GM19372 (cell line): ENCODE measurements at regions not wholly inside any gene's neighbourhood (a gene's known extent, or its start where the extent isn't known, plus 50 kb on each side); places are given as distances from the start of the nearest gene placed in this dataset.
"Not testable (repeated sequence)": the region's sequence is repeated elsewhere in the genome, so short reads cannot be mapped to it uniquely, and the experiment has no call there.

Source experiments
- ATAC-seq: cut with Tn5 transposase; IDR thresholded peaks from one replicate; pipeline ENCODE4 v1.9.1; 2021; ENCODE audit warnings: mild to moderate bottlenecking, low read depth, moderate library complexity; ENCODE audit not compliant: unreplicated experiment

- ATAC-seq: no peak
Observed at GRCh38 chr5:89534331-89534730, 651.3 kb upstream of the MEF2C start.

- no peak for ATAC-seq
Observed at GRCh38 chr5:89524785-89525184, 641.8 kb upstream of the MEF2C start.

GRCh38 chr5:89523867-89524266 is 640.9 kb upstream of the MEF2C start:
- ATAC-seq: not testable (repeated sequence)

GRCh38 chr5:89520771-89521170 is 637.8 kb upstream of the MEF2C start:
- ATAC-seq: no peak

GRCh38 chr5:89513299-89514044 is 630.5 kb upstream of the MEF2C start:
- ATAC-seq: no peak

- no peak for ATAC-seq
Observed at GRCh38 chr5:89504051-89504450, 621.1 kb upstream of the MEF2C start.

GRCh38 chr5:89499787-89500186 is 616.8 kb upstream of the MEF2C start:
- ATAC-seq: no peak

- ATAC-seq: no peak
Observed at GRCh38 chr5:89498699-89499098, 615.7 kb upstream of the MEF2C start.

- no peak for ATAC-seq
Observed at GRCh38 chr5:89493414-89493813, 610.4 kb upstream of the MEF2C start.

- no peak for ATAC-seq
Observed at GRCh38 chr5:89484962-89485361, 602.0 kb upstream of the MEF2C start.

GRCh38 chr5:89480406-89481007 is 597.5 kb upstream of the MEF2C start:
- no peak for ATAC-seq

- ATAC-seq: no peak
Observed at GRCh38 chr5:89478851-89479250, 595.9 kb upstream of the MEF2C start.

- ATAC-seq: no peak
Observed at GRCh38 chr5:89473196-89473595, 590.2 kb upstream of the MEF2C start.

- ATAC-seq: no peak
Observed at GRCh38 chr5:89471541-89471940, 588.6 kb upstream of the MEF2C start.

GRCh38 chr5:89471115-89471514 is 588.1 kb upstream of the MEF2C start:
- ATAC-seq: no peak

GRCh38 chr5:89470658-89471057 is 587.7 kb upstream of the MEF2C start:
- ATAC-seq: no peak

- ATAC-seq: no peak
Observed at GRCh38 chr5:89458332-89458656, 575.3 kb upstream of the MEF2C start.

GRCh38 chr5:89457411-89458331 is 574.7 kb upstream of the MEF2C start:
- ATAC-seq: no peak

GRCh38 chr5:89452081-89452480 is 569.1 kb upstream of the MEF2C start:
- no peak for ATAC-seq

GRCh38 chr5:89451263-89451662 is 568.3 kb upstream of the MEF2C start:
- no peak for ATAC-seq

- ATAC-seq: no peak
Observed at GRCh38 chr5:89450149-89450538, 567.2 kb upstream of the MEF2C start.
